Mesothelial cell of epicardium (in vitro differentiated cells): ENCODE measurements at regions not wholly inside any gene's neighbourhood (a gene's known extent, or its start where the extent isn't known, plus 50 kb on each side); places are given as distances from the start of the nearest gene placed in this dataset.

ENCODE experiments used
- DNase-seq, 2 experiments: peaks; one replicate each; pipeline ENCODE4 v3.0.0; 2021; ENCODE audit warnings: low spot score in 2 of 2; ENCODE audit not compliant: unreplicated experiment in 2 of 2
- H3K27ac Mint-ChIP-seq: 2 replicates; pipeline ENCODE4 v1.8.0; 2021; ENCODE audit warnings: mixed read lengths
- H3K27me3 Mint-ChIP-seq: 2 replicates; pipeline ENCODE4 v1.8.0; 2021; ENCODE audit warnings: low read depth, mixed read lengths
- H3K36me3 Mint-ChIP-seq: 2 replicates; pipeline ENCODE4 v1.8.0; 2021; ENCODE audit warnings: mixed read lengths
- H3K4me1 Mint-ChIP-seq: 2 replicates; pipeline ENCODE4 v1.8.0; 2021; ENCODE audit warnings: mixed read lengths
- H3K4me3 Mint-ChIP-seq: 2 replicates; pipeline ENCODE4 v1.8.0; 2021; ENCODE audit warnings: mild to moderate bottlenecking, moderate library complexity, mixed read lengths
- H3K9me3 Mint-ChIP-seq: 2 replicates; pipeline ENCODE4 v1.8.0; 2021; ENCODE audit warnings: mixed read lengths
- TF ChIP-seq, protein P1 (sequence below): fragments of 200-600 bp; sonication (generic); IDR thresholded peaks from one replicate; pipeline ENCODE4 v1.5.0; 2021; ENCODE audit warnings: antibody characterized with exemption; ENCODE audit not compliant: unreplicated experiment

DNA sequence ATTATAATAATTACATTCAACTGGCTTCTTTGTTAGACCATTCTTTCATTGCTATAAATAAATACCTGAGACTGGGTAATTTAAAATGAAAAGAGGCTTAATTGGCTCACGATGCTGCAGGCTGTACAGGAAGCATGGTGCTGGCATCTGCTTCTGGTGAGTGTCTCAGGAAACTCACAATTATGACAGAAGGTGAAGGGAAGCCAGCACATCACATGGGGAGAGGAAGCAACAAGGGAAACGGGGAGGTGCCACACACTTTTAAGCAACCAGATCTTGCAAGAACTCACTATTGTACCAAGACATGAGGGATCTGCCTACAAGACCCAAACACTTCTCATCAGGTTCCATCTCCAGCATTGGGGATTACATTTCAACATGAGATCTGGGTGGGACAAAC lies 413.1 kb upstream of the ARRDC4 start:
- H3K36me3 Mint-ChIP-seq, result no peaks in the 10 kb centered on the region
- no peak overlapping the region for H3K27ac Mint-ChIP-seq
- no peaks in the 10 kb centered on the region for H3K27me3 Mint-ChIP-seq
- DNase-seq, result no peak
- TF ChIP-seq, protein P1, sequence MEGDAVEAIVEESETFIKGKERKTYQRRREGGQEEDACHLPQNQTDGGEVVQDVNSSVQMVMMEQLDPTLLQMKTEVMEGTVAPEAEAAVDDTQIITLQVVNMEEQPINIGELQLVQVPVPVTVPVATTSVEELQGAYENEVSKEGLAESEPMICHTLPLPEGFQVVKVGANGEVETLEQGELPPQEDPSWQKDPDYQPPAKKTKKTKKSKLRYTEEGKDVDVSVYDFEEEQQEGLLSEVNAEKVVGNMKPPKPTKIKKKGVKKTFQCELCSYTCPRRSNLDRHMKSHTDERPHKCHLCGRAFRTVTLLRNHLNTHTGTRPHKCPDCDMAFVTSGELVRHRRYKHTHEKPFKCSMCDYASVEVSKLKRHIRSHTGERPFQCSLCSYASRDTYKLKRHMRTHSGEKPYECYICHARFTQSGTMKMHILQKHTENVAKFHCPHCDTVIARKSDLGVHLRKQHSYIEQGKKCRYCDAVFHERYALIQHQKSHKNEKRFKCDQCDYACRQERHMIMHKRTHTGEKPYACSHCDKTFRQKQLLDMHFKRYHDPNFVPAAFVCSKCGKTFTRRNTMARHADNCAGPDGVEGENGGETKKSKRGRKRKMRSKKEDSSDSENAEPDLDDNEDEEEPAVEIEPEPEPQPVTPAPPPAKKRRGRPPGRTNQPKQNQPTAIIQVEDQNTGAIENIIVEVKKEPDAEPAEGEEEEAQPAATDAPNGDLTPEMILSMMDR, result no peak
- peaks cover 58% of the 10 kb centered on the region for H3K9me3 Mint-ChIP-seq
- H3K4me3 Mint-ChIP-seq, result no peak overlapping the region
- H3K4me1 Mint-ChIP-seq, result no peaks in the 10 kb centered on the region

DNA sequence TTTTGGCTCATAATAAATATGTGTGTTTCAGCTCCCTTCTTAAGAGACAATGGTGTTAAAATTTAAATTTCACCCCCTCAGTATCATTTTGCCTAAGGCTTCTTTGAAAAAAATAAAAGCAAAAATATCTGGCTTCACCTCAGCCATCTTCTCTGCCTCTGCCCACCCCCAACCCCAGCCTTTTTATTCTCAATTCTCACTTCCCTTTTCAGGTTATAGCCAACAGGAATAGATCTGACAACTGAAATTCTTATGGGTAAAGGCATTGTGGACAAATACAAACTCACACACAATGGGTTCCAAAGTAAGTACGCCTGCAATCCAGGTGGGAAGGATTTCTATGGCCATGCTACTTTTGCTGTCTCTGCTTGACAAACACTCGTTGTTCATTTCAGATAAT lies 399.0 kb upstream of the ARRDC4 start:
- H3K36me3 Mint-ChIP-seq, result no peaks in the 10 kb centered on the region
- no peak overlapping the region for H3K4me3 Mint-ChIP-seq
- H3K4me1 Mint-ChIP-seq, result no peaks in the 10 kb centered on the region
- DNase-seq, result no peak
- peaks cover 28% of the 10 kb centered on the region for H3K27me3 Mint-ChIP-seq
- TF ChIP-seq, protein P1, result no peak
- peaks cover 4% of the 10 kb centered on the region for H3K9me3 Mint-ChIP-seq
- H3K27ac Mint-ChIP-seq, result no peak overlapping the region

DNA sequence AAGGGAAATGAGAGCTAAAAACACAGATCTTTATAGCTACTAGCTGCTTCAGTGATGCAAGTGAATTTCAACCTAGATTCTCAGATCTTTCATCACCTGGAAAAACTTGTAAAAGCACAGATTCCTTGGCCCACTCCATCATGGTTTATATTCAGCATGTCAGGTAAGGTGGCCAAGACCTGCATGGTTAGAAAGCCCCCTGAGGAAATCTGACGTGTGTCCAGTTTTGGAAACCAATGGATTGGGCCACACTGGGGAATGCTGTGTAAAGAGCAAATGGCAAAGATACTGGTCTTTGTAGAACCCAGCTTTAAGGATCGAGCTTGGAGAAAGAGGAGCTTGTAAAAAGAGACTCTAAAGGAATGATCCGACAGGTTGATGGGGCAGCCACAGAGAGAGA lies 397.0 kb upstream of the ARRDC4 start:
- H3K4me1 Mint-ChIP-seq, result peaks cover 8% of the 10 kb centered on the region
- peaks cover 1% of the 10 kb centered on the region for H3K9me3 Mint-ChIP-seq

DNA sequence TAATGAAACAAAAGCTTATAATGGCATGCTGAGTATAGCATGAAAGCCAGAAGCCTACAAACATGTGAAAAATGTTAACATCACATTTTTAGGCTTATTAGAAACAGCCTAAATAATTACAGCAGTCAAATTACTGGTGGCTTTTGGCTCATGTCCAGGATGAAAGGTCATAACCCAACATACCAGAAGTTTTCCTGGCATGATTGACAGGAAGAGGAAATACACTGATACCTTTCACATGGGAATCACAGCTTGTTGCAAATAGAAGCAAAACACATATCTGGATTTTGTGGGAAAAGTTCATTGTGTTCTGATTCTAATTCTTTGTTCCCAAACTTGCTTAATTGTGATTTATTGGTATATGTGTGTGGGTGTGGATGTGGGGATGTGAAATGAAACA lies 393.5 kb upstream of the ARRDC4 start:
- TF ChIP-seq, protein P1, result no peak
- Mint-ChIP-seq H3K27me3 (peaks cover 8% of the 10 kb centered on the region), H3K27ac (no peak overlapping the region), H3K9me3 (peaks cover 11% of the 10 kb centered on the region), H3K36me3 (no peaks in the 10 kb centered on the region), H3K4me3 (no peak overlapping the region), H3K4me1 (peaks cover 8% of the 10 kb centered on the region)
- DNase-seq, result no peak

More for the DNA sequence above, 397.0 kb upstream of the ARRDC4 start:
- no peak overlapping the region for H3K4me3 Mint-ChIP-seq
- no peak for DNase-seq
- H3K36me3 Mint-ChIP-seq, result no peaks in the 10 kb centered on the region
- peaks cover 17% of the 10 kb centered on the region for H3K27me3 Mint-ChIP-seq
- no peak overlapping the region for H3K27ac Mint-ChIP-seq
- TF ChIP-seq, protein P1, result no peak

DNA sequence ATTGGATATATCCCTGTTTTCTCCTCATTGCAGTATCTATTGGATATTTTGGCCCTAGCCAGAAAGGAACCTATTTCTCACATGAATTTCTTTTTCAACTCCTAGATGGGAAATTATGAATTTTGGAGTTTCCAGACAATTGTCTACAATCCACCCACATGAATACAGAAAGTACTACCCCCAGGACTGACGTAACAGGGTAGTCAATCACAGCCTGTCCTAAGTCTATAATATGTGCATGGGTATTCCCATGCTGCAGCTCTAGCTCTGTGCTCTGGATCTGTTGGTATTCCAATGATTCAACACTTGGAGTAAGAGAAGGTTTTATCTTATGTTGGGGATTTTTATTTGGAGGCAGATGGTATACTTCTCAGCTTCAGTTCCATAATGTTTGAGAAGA lies 393.1 kb upstream of the ARRDC4 start:
- DNase-seq, result no peak
- H3K27me3 Mint-ChIP-seq, result peaks cover 7% of the 10 kb centered on the region
- peaks cover 13% of the 10 kb centered on the region for H3K9me3 Mint-ChIP-seq
- H3K27ac Mint-ChIP-seq, result no peak overlapping the region
- H3K4me1 Mint-ChIP-seq, result peaks cover 8% of the 10 kb centered on the region
- TF ChIP-seq, protein P1, result no peak
- H3K4me3 Mint-ChIP-seq, result no peak overlapping the region
- H3K36me3 Mint-ChIP-seq, result no peaks in the 10 kb centered on the region
